SH-SY5Y (cell line): ENCODE measurements at regions not wholly inside any gene's neighbourhood (a gene's known extent, or its start where the extent isn't known, plus 50 kb on each side); places are given as distances from the start of the nearest gene placed in this dataset.

Source experiments
- GATA2 ChIP-seq: IDR thresholded peaks from 2 replicates; pipeline ENCODE4 v1.6.1; 2011; ENCODE audit warnings: mild to moderate bottlenecking, low read depth, low read length
- GATA3 ChIP-seq: IDR thresholded peaks from 2 replicates; pipeline ENCODE4 v1.6.1; 2011; ENCODE audit warnings: low read depth, mild to moderate bottlenecking, low read length, moderate library complexity

GRCh38 chr3:135860761-135861160 is 104.8 kb upstream of the PPP2R3A start:
- no peak for TF ChIP-seq GATA2
- TF ChIP-seq GATA3: no peak
